Neural progenitor cell (in vitro differentiated cells): ENCODE measurements at regions not wholly inside any gene's neighbourhood (a gene's known extent, or its start where the extent isn't known, plus 50 kb on each side); places are given as distances from the start of the nearest gene placed in this dataset.

Experiments
- DNase-seq: peaks from one replicate; pipeline ENCODE4 v3.0.0-alpha.2; 2016; ENCODE audit warnings: low spot score
- H2AFZ ChIP-seq: fragments of 200-600 bp; sonication (generic); replicated peaks from 2 replicates; pipeline ENCODE4 v1.6.1; 2016; ENCODE audit warnings: antibody characterized with exemption
- H3F3A ChIP-seq: fragments of 200-600 bp; sonication (generic); 2 replicates; pipeline ENCODE4 v1.6.1; 2016; ENCODE audit warnings: antibody characterized with exemption, low read depth
- H3K27ac ChIP-seq: fragments of 200-600 bp; sonication (generic); 2 replicates; pipeline ENCODE4 v1.5.1; 2016; ENCODE audit warnings: mild to moderate bottlenecking
- H3K27me3 ChIP-seq: fragments of 200-600 bp; sonication (generic); 2 replicates; pipeline ENCODE4 v1.6.1; 2016; ENCODE audit warnings: mild to moderate bottlenecking, moderate library complexity
- H3K36me3 ChIP-seq: fragments of 200-600 bp; sonication (generic); 2 replicates; pipeline ENCODE4 v1.5.1; 2016
- H3K4me1 ChIP-seq: fragments of 200-600 bp; sonication (generic); 2 replicates; pipeline ENCODE4 v1.6.1; 2016; ENCODE audit warnings: mixed run types
- H3K4me2 ChIP-seq: fragments of 200-600 bp; sonication (generic); 2 replicates; pipeline ENCODE4 v1.6.1; 2016
- H3K4me3 ChIP-seq: fragments of 200-600 bp; sonication (generic); 2 replicates; pipeline ENCODE4 v1.5.1; 2016
- H3K79me2 ChIP-seq: fragments of 200-600 bp; sonication (generic); 2 replicates; pipeline ENCODE4 v1.6.1; 2016; ENCODE audit warnings: low read depth
- H3K9ac ChIP-seq: fragments of 200-600 bp; sonication (generic); 2 replicates; pipeline ENCODE4 v1.6.1; 2016
- H3K9me3 ChIP-seq: fragments of 200-600 bp; sonication (generic); 2 replicates; pipeline ENCODE4 v1.5.1; 2016; ENCODE audit warnings: low read depth
- H4K20me1 ChIP-seq: fragments of 200-600 bp; sonication (generic); 2 replicates; pipeline ENCODE4 v1.6.1; 2016; ENCODE audit warnings: low read depth
- H3K27ac Mint-ChIP-seq: 3 replicates; pipeline ENCODE4 v1.8.0; 2021; ENCODE audit warnings: mixed read lengths
- H3K27me3 Mint-ChIP-seq: 2 replicates; pipeline ENCODE4 v1.8.0; 2022; ENCODE audit warnings: low read depth, mild to moderate bottlenecking, inconsistent platforms, moderate library complexity, mixed read lengths; ENCODE audit not compliant: insufficient read depth
- H3K36me3 Mint-ChIP-seq: 3 replicates; pipeline ENCODE4 v1.8.0; 2021; ENCODE audit warnings: mixed read lengths
- H3K4me1 Mint-ChIP-seq: 3 replicates; pipeline ENCODE4 v1.8.0; 2021; ENCODE audit warnings: mixed read lengths
- H3K4me3 Mint-ChIP-seq: 3 replicates; pipeline ENCODE4 v1.8.0; 2021; ENCODE audit warnings: mild to moderate bottlenecking, moderate library complexity, mixed read lengths
- H3K9me3 Mint-ChIP-seq: 3 replicates; pipeline ENCODE4 v1.8.0; 2020; ENCODE audit warnings: mixed read lengths
- EZH2 ChIP-seq: fragments of 200-600 bp; sonication (generic); IDR thresholded peaks from 2 replicates; pipeline ENCODE4 v1.6.1; 2017; ENCODE audit warnings: antibody characterized with exemption, mild to moderate bottlenecking, moderate library complexity
- EZH2phosphoT487 ChIP-seq: fragments of 200-600 bp; sonication (generic); IDR thresholded peaks from 2 replicates; pipeline ENCODE4 v1.6.1; 2017; ENCODE audit warnings: antibody characterized with exemption
- TF ChIP-seq, protein P1 (sequence below): fragments of 200-600 bp; sonication (generic); IDR thresholded peaks from 2 replicates; pipeline ENCODE4 v1.5.1; 2017; ENCODE audit warnings: antibody characterized with exemption, mild to moderate bottlenecking

- Histone ChIP-seq H3K4me3 (no peak overlapping the region), H3K4me2 (no peak overlapping the region), H3K27me3 (no peaks in the 10 kb centered on the region), H3K4me1 (peaks cover 18% of the 10 kb centered on the region), H3K79me2 (no peaks in the 10 kb centered on the region), H3K36me3 (no peaks in the 10 kb centered on the region), H3F3A (no peaks in the 10 kb centered on the region), H4K20me1 (no peaks in the 10 kb centered on the region), H3K9ac (no peak overlapping the region), H3K27ac (no peak overlapping the region), H2AFZ (peak overlapping the region; percentile 30), H3K9me3 (no peaks in the 10 kb centered on the region)
- Mint-ChIP-seq H3K27ac (peak overlapping the region; percentile 2), H3K27me3 (peaks cover 2% of the 10 kb centered on the region), H3K4me1 (peaks cover 33% of the 10 kb centered on the region), H3K4me3 (no peak overlapping the region), H3K9me3 (no peaks in the 10 kb centered on the region), H3K36me3 (no peaks in the 10 kb centered on the region)
- DNase-seq = no peak
- TF ChIP-seq, protein P1, sequence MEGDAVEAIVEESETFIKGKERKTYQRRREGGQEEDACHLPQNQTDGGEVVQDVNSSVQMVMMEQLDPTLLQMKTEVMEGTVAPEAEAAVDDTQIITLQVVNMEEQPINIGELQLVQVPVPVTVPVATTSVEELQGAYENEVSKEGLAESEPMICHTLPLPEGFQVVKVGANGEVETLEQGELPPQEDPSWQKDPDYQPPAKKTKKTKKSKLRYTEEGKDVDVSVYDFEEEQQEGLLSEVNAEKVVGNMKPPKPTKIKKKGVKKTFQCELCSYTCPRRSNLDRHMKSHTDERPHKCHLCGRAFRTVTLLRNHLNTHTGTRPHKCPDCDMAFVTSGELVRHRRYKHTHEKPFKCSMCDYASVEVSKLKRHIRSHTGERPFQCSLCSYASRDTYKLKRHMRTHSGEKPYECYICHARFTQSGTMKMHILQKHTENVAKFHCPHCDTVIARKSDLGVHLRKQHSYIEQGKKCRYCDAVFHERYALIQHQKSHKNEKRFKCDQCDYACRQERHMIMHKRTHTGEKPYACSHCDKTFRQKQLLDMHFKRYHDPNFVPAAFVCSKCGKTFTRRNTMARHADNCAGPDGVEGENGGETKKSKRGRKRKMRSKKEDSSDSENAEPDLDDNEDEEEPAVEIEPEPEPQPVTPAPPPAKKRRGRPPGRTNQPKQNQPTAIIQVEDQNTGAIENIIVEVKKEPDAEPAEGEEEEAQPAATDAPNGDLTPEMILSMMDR = no peak
- TF ChIP-seq EZH2 = no peak
- TF ChIP-seq EZH2phosphoT487 = no peak
Observed at GRCh38 chr15:95995375-95996168, 334.9 kb upstream of the NR2F2 start.

GRCh38 chr15:95996494-95996893 lies 334.0 kb upstream of the NR2F2 start:
- Histone ChIP-seq H3K9me3 (no peaks in the 10 kb centered on the region), H3F3A (no peaks in the 10 kb centered on the region), H3K4me2 (no peak overlapping the region), H3K4me3 (no peak overlapping the region), H2AFZ (no peak overlapping the region), H3K27ac (no peak overlapping the region), H3K36me3 (no peaks in the 10 kb centered on the region), H3K79me2 (no peaks in the 10 kb centered on the region), H3K4me1 (peaks cover 18% of the 10 kb centered on the region), H4K20me1 (no peaks in the 10 kb centered on the region), H3K27me3 (no peaks in the 10 kb centered on the region), H3K9ac (no peak overlapping the region)
- DNase-seq = no peak
- Mint-ChIP-seq H3K4me1 (peaks cover 28% of the 10 kb centered on the region), H3K4me3 (no peak overlapping the region), H3K27me3 (peaks cover 2% of the 10 kb centered on the region), H3K36me3 (no peaks in the 10 kb centered on the region), H3K9me3 (no peaks in the 10 kb centered on the region), H3K27ac (no peak overlapping the region)
- TF ChIP-seq, protein P1 = no peak
- no peak for TF ChIP-seq EZH2phosphoT487

GRCh38 chr15:95998935-95999334 lies 331.6 kb upstream of the NR2F2 start:
- Mint-ChIP-seq H3K9me3 (no peaks in the 10 kb centered on the region), H3K27me3 (peaks cover 2% of the 10 kb centered on the region)

More at GRCh38 chr15:95998935-95999334, 331.6 kb upstream of the NR2F2 start:
- Histone ChIP-seq H3K27me3 (no peaks in the 10 kb centered on the region), H4K20me1 (no peaks in the 10 kb centered on the region), H3F3A (no peaks in the 10 kb centered on the region), H2AFZ (no peak overlapping the region), H3K4me3 (no peak overlapping the region), H3K4me1 (peaks cover 18% of the 10 kb centered on the region), H3K4me2 (no peak overlapping the region), H3K9ac (no peak overlapping the region), H3K79me2 (no peaks in the 10 kb centered on the region), H3K27ac (no peak overlapping the region), H3K9me3 (no peaks in the 10 kb centered on the region), H3K36me3 (no peaks in the 10 kb centered on the region)
- no peaks in the 10 kb centered on the region for H3K36me3 Mint-ChIP-seq
- H3K27ac Mint-ChIP-seq = no peak overlapping the region
- TF ChIP-seq EZH2 (no peak), EZH2phosphoT487 (no peak)
- TF ChIP-seq, protein P1 = no peak
- H3K4me3 Mint-ChIP-seq = no peak overlapping the region
- no peak for DNase-seq
- peaks cover 31% of the 10 kb centered on the region for H3K4me1 Mint-ChIP-seq
